ENCODE measurements at regions not wholly inside any gene's neighbourhood (a gene's known extent, or its start where the extent isn't known, plus 50 kb on each side); places are given as distances from the start of the nearest gene placed in this dataset.

GRCh38 chr3:18238332-18238731, 186.8 kb downstream of the SATB1 start:
- H3K4me3 ChIP-seq (ENCODE audit: low read depth in 1 of 2, low read length in 2 of 2), result no peak overlapping the region
- no peaks in the 10 kb centered on the region for H3K27me3 ChIP-seq (ENCODE audit: control insufficient read depth in 1 of 2, insufficient read depth in 2 of 2, low read length in 2 of 2)
- H3K9me3 ChIP-seq (ENCODE audit: control insufficient read depth in 2 of 2, insufficient read depth in 1 of 2, low read depth in 1 of 2, low read length in 1 of 2), result no peaks in the 10 kb centered on the region
- no peaks in the 10 kb centered on the region for H3K4me1 ChIP-seq (ENCODE audit: control insufficient read depth in 2 of 2, insufficient read depth in 2 of 2, low read length in 1 of 2)
- no peaks in the 10 kb centered on the region for H3K36me3 ChIP-seq (ENCODE audit: control insufficient read depth in 2 of 2, insufficient read depth in 2 of 2, low read length in 1 of 2)
- no peak overlapping the region for H3K27ac ChIP-seq (ENCODE audit: low read depth in 2 of 2, low read length in 1 of 2)
- 62 to 73% methylated on average over 2 of the region's 2 CpGs for WGBS, 2 donors

DNA sequence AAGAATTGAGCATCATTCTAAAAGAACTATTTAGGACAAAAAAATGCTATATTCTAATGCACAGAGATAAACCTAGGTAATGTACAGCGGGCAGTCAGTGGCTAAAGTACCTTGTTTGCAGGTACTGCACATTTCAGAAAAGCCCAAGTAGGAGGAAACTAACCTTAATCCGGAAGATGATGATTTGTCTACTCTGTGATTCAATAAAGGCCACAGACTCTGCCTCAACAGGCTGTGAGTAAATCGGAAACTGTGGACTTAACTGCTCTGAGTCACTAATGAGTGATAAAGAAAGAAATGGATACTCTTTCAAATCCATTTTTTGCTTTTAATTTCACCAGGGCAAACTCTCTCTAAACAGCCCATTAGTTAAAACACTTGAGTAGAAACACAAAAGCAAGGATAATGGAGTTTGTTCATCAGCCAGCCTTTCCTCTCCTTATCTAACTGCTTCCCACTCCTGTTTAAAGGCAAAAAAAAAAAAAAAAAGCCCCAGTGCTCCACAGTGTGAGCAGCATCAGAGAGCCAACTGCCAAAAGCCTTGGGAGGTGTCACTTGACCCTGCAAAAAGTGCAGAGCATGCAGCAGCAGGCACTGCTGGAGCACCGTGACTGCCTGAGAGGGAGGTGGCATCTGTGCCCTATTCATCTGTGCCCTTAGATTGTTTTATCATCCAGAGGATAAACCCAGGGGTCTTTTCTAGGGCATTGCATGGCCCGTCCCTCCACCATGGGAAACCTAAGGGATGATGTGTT, 187.7 kb downstream of the SATB1 start:
- WGBS, 2 donors, result 48 to 49% methylated on average over 5 of the region's 5 CpGs
- no peaks in the 10 kb centered on the region for H3K36me3 ChIP-seq (ENCODE audit: control insufficient read depth in 2 of 2, insufficient read depth in 2 of 2, low read length in 1 of 2)
- H3K27ac ChIP-seq (ENCODE audit: low read depth in 2 of 2, low read length in 1 of 2), result no peak overlapping the region
- H3K4me3 ChIP-seq (ENCODE audit: low read depth in 1 of 2, low read length in 2 of 2), result no peak overlapping the region
- no peaks in the 10 kb centered on the region for H3K4me1 ChIP-seq (ENCODE audit: control insufficient read depth in 2 of 2, insufficient read depth in 2 of 2, low read length in 1 of 2)
- no peaks in the 10 kb centered on the region for H3K9me3 ChIP-seq (ENCODE audit: control insufficient read depth in 2 of 2, insufficient read depth in 1 of 2, low read depth in 1 of 2, low read length in 1 of 2)
- H3K27me3 ChIP-seq (ENCODE audit: control insufficient read depth in 1 of 2, insufficient read depth in 2 of 2, low read length in 2 of 2), result no peaks in the 10 kb centered on the region

DNA sequence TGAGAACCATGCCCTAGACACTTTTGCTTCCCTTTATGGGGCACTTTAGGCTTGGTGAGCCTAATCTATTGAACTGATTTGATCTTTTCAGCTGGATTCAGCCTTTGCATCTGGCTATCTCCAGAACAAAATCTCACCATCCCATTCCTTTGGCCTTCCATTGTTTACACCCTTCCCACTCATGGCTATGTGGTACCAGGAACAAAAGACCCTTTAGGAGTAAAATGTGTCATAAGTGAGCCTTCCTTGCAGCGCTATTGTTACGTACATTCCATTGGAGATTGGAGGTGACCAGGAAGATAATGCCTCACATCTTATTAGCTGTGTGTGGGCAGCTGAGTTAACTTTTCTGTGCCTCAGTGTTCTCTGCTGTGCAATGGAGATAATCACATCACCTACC, 188.4 kb downstream of the SATB1 start:
- no peaks in the 10 kb centered on the region for H3K27me3 ChIP-seq (ENCODE audit: control insufficient read depth in 1 of 2, insufficient read depth in 2 of 2, low read length in 2 of 2)
- 96 to 97% methylated on average over 2 of the region's 2 CpGs for WGBS, 2 donors
- no peak overlapping the region for H3K27ac ChIP-seq (ENCODE audit: low read depth in 2 of 2, low read length in 1 of 2)
- no peaks in the 10 kb centered on the region for H3K9me3 ChIP-seq (ENCODE audit: control insufficient read depth in 2 of 2, insufficient read depth in 1 of 2, low read depth in 1 of 2, low read length in 1 of 2)
- no peaks in the 10 kb centered on the region for H3K36me3 ChIP-seq (ENCODE audit: control insufficient read depth in 2 of 2, insufficient read depth in 2 of 2, low read length in 1 of 2)
- no peaks in the 10 kb centered on the region for H3K4me1 ChIP-seq (ENCODE audit: control insufficient read depth in 2 of 2, insufficient read depth in 2 of 2, low read length in 1 of 2)
- H3K4me3 ChIP-seq (ENCODE audit: low read depth in 1 of 2, low read length in 2 of 2), result no peak overlapping the region

- H3K27me3 ChIP-seq (ENCODE audit: control insufficient read depth in 1 of 2, insufficient read depth in 2 of 2, low read length in 2 of 2), result no peaks in the 10 kb centered on the region
Observed at GRCh38 chr3:18234717-18235335, 190.3 kb downstream of the SATB1 start.

GRCh38 chr3:18233987-18234716, 191.0 kb downstream of the SATB1 start:
- Histone ChIP-seq H3K36me3 (ENCODE audit: control insufficient read depth in 2 of 2, insufficient read depth in 2 of 2, low read length in 1 of 2) (no peaks in the 10 kb centered on the region), H3K27ac (ENCODE audit: low read depth in 2 of 2, low read length in 1 of 2) (no peak overlapping the region), H3K4me1 (ENCODE audit: control insufficient read depth in 2 of 2, insufficient read depth in 2 of 2, low read length in 1 of 2) (no peaks in the 10 kb centered on the region), H3K9me3 (ENCODE audit: control insufficient read depth in 2 of 2, insufficient read depth in 1 of 2, low read depth in 1 of 2, low read length in 1 of 2) (no peaks in the 10 kb centered on the region), H3K4me3 (ENCODE audit: low read depth in 1 of 2, low read length in 2 of 2) (no peak overlapping the region), H3K27me3 (ENCODE audit: control insufficient read depth in 1 of 2, insufficient read depth in 2 of 2, low read length in 2 of 2) (no peaks in the 10 kb centered on the region)
- 68 to 72% methylated on average over 10 of the region's 10 CpGs for WGBS, 2 donors

More at GRCh38 chr3:18234717-18235335, 190.3 kb downstream of the SATB1 start:
- WGBS, 2 donors, result 57 to 58% methylated on average over 4 of the region's 4 CpGs
- Histone ChIP-seq H3K4me1 (ENCODE audit: control insufficient read depth in 2 of 2, insufficient read depth in 2 of 2, low read length in 1 of 2) (no peaks in the 10 kb centered on the region), H3K4me3 (ENCODE audit: low read depth in 1 of 2, low read length in 2 of 2) (no peak overlapping the region), H3K36me3 (ENCODE audit: control insufficient read depth in 2 of 2, insufficient read depth in 2 of 2, low read length in 1 of 2) (no peaks in the 10 kb centered on the region), H3K9me3 (ENCODE audit: control insufficient read depth in 2 of 2, insufficient read depth in 1 of 2, low read depth in 1 of 2, low read length in 1 of 2) (no peaks in the 10 kb centered on the region), H3K27ac (ENCODE audit: low read depth in 2 of 2, low read length in 1 of 2) (no peak overlapping the region)

GRCh38 chr3:18232317-18232716, 192.8 kb downstream of the SATB1 start:
- H3K4me3 ChIP-seq (ENCODE audit: low read depth in 1 of 2, low read length in 2 of 2), result no peak overlapping the region
- WGBS, 2 donors, result 46 to 52% methylated on average over 3 of the region's 3 CpGs
- no peak overlapping the region for H3K27ac ChIP-seq (ENCODE audit: low read depth in 2 of 2, low read length in 1 of 2)
- no peaks in the 10 kb centered on the region for H3K36me3 ChIP-seq (ENCODE audit: control insufficient read depth in 2 of 2, insufficient read depth in 2 of 2, low read length in 1 of 2)
- no peaks in the 10 kb centered on the region for H3K9me3 ChIP-seq (ENCODE audit: control insufficient read depth in 2 of 2, insufficient read depth in 1 of 2, low read depth in 1 of 2, low read length in 1 of 2)
- H3K27me3 ChIP-seq (ENCODE audit: control insufficient read depth in 1 of 2, insufficient read depth in 2 of 2, low read length in 2 of 2), result no peaks in the 10 kb centered on the region
- H3K4me1 ChIP-seq (ENCODE audit: control insufficient read depth in 2 of 2, insufficient read depth in 2 of 2, low read length in 1 of 2), result no peaks in the 10 kb centered on the region

- no peak overlapping the region for H3K4me3 ChIP-seq (ENCODE audit: low read depth in 1 of 2, low read length in 2 of 2)
- H3K27ac ChIP-seq (ENCODE audit: low read depth in 2 of 2, low read length in 1 of 2), result no peak overlapping the region
- 88 to 89% methylated on average over 1 of the region's 1 CpG for WGBS, 2 donors
- no peaks in the 10 kb centered on the region for H3K27me3 ChIP-seq (ENCODE audit: control insufficient read depth in 1 of 2, insufficient read depth in 2 of 2, low read length in 2 of 2)
- no peaks in the 10 kb centered on the region for H3K4me1 ChIP-seq (ENCODE audit: control insufficient read depth in 2 of 2, insufficient read depth in 2 of 2, low read length in 1 of 2)
- no peaks in the 10 kb centered on the region for H3K9me3 ChIP-seq (ENCODE audit: control insufficient read depth in 2 of 2, insufficient read depth in 1 of 2, low read depth in 1 of 2, low read length in 1 of 2)
- no peaks in the 10 kb centered on the region for H3K36me3 ChIP-seq (ENCODE audit: control insufficient read depth in 2 of 2, insufficient read depth in 2 of 2, low read length in 1 of 2)
Observed at GRCh38 chr3:18228060-18228459, 197.1 kb downstream of the SATB1 start.

GRCh38 chr3:18225709-18226108, 199.4 kb downstream of the SATB1 start:
- Histone ChIP-seq H3K27ac (ENCODE audit: low read depth in 2 of 2, low read length in 1 of 2) (no peak overlapping the region), H3K27me3 (ENCODE audit: control insufficient read depth in 1 of 2, insufficient read depth in 2 of 2, low read length in 2 of 2) (no peaks in the 10 kb centered on the region), H3K9me3 (ENCODE audit: control insufficient read depth in 2 of 2, insufficient read depth in 1 of 2, low read depth in 1 of 2, low read length in 1 of 2) (no peaks in the 10 kb centered on the region), H3K4me1 (ENCODE audit: control insufficient read depth in 2 of 2, insufficient read depth in 2 of 2, low read length in 1 of 2) (no peaks in the 10 kb centered on the region), H3K36me3 (ENCODE audit: control insufficient read depth in 2 of 2, insufficient read depth in 2 of 2, low read length in 1 of 2) (no peaks in the 10 kb centered on the region), H3K4me3 (ENCODE audit: low read depth in 1 of 2, low read length in 2 of 2) (no peak overlapping the region)
- 71 to 77% methylated on average over 3 of the region's 3 CpGs for WGBS, 2 donors

- Histone ChIP-seq H3K4me3 (ENCODE audit: low read depth in 1 of 2, low read length in 2 of 2) (no peak overlapping the region), H3K27ac (ENCODE audit: low read depth in 2 of 2, low read length in 1 of 2) (no peak overlapping the region), H3K36me3 (ENCODE audit: control insufficient read depth in 2 of 2, insufficient read depth in 2 of 2, low read length in 1 of 2) (no peaks in the 10 kb centered on the region), H3K9me3 (ENCODE audit: control insufficient read depth in 2 of 2, insufficient read depth in 1 of 2, low read depth in 1 of 2, low read length in 1 of 2) (no peaks in the 10 kb centered on the region), H3K27me3 (ENCODE audit: control insufficient read depth in 1 of 2, insufficient read depth in 2 of 2, low read length in 2 of 2) (no peaks in the 10 kb centered on the region), H3K4me1 (ENCODE audit: control insufficient read depth in 2 of 2, insufficient read depth in 2 of 2, low read length in 1 of 2) (no peaks in the 10 kb centered on the region)
- 57 to 61% methylated on average over 2 of the region's 2 CpGs for WGBS, 2 donors
Observed at GRCh38 chr3:18224426-18224825, 200.7 kb downstream of the SATB1 start.

Data from esophagus (tissue), 2 donors.